HG03565 (cell line): ENCODE measurements at regions not wholly inside any gene's neighbourhood (a gene's known extent, or its start where the extent isn't known, plus 50 kb on each side); places are given as distances from the start of the nearest gene placed in this dataset.
"Not testable (repeated sequence)": the region's sequence is repeated elsewhere in the genome, so short reads cannot be mapped to it uniquely, and the experiment has no call there.

Experiments used
- ATAC-seq: cut with Tn5 transposase; IDR thresholded peaks from one replicate; pipeline ENCODE4 v1.9.1; 2021; ENCODE audit warnings: mild to moderate bottlenecking, moderate library complexity; ENCODE audit not compliant: unreplicated experiment

GRCh38 chr12:25788707-25789442 is 169.6 kb upstream of the RASSF8 start:
- ATAC-seq, result no peak

GRCh38 chr12:25789541-25789944 is 168.9 kb upstream of the RASSF8 start:
- no peak for ATAC-seq

DNA sequence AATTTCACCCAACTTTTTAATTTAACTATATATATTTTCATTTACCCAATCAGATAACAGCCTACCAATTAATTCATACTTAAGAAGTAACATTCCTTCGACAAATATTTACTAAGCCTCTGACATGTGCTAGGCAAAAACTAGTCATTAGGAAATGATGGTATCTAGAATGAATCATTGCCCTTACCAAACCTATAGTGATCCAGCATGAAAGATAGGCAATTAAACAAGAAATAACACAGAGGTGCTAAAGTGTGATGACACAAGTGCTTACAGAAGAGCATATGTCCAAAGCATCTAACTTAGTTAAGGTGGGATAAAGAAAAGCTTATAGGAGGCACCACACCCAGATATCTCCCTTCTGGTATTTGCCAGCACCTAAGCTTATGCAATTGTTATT is 166.5 kb upstream of the RASSF8 start:
- ATAC-seq, result no peak

DNA sequence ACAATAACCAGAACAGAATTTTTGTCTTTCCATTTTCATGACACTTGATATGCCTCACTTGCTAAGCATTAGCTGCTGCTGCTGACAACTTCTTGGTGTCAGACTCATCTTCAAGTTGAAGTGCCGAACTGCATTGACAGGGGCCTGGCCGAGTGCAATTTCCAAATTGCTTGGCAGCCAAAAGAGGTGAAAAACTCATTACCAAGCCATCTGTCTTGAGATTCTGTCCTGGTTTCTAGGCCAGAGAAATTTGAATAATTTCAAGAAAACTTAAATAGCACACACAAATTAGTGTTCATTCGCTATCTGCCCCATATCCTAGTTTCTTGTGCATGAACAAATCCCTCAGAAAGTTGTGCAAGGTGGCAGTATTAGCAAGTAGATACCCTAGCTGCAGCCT is 165.3 kb upstream of the RASSF8 start:
- ATAC-seq, result no peak

- ATAC-seq, result no peak
These were observed 163.9 kb upstream of the RASSF8 start for GRCh38 chr12:25794571-25794970.

DNA sequence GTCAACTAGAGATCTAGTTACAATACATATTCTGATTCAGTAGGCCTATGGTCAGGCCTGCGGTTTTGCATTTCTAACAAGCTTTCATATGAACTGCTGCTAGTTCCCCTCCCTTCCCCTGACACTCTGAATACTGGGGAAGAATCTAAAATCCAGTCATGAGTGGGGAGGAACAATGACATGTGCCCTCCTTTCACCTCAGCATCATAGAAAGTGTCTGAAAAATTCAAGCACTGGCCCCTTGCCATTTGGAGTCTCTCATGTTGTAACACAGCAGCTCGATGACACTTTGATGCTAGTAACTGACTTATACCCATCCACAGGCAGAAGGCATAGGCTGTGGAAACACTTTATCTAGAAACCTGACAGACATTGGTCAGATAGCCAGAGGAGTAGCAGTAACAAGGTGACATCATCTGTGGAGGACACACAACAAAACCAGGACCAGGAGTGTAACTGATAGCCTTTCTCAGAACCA is 161.9 kb upstream of the RASSF8 start:
- no peak for ATAC-seq

GRCh38 chr12:25797386-25797785 is 161.1 kb upstream of the RASSF8 start:
- no peak for ATAC-seq

DNA sequence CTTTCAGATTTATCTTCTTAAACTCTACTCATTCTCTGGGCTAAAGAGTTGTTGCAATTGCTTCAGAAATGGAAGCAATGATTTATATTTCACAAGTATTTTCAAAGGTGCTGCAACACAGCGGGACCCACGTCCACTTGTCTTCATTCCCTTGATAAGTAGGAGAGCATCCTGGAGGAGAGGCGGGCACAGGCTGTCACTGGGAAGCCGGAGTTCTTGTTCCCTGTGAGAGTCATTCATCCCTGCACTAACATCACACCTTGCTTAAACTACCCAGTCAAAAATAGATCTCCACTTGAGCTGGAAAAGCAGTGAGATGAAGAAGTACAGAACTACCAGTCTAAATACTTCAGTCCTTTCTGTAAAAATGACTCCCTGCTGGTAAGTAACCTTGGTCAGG is 160.5 kb upstream of the RASSF8 start:
- no peak for ATAC-seq

DNA sequence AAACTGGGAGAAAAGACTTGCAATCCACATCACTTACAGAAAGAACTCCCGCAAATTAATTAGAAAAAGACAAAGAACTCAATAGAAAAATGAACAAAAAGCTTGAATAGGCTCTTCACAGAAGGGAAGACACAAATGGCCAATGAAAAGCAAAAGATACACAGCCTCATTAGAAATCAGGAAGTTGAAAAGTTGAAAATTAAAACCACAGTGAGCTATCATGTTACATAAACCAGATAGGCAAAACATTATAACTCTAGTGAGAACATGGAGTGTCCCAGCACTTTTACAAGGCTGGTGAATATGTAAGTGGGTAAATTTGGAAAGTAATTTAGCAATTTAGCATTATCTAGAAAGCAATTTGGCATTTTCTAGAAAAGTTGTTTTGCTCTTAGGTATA is 158.4 kb upstream of the RASSF8 start:
- no peak for ATAC-seq

- no peak for ATAC-seq
These were observed 156.7 kb upstream of the RASSF8 start for GRCh38 chr12:25801734-25802133.

DNA sequence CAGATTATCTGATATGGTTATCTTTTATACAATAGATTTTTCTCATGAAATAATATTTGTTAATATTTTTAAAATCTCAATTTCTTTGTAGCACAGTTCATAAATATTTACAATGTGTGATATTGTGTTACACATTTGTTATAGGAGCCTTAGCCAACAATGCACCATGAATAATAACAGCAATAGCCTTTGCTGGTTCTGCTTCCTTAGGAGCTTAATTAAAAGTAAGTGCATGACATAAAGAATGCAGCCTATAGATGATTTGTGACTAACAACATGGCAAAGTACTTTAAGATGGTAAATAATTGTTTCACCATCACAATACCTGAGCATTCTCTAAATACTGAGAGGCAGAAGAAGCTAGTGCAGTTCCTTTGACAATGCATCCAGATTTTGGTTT is 156.3 kb upstream of the RASSF8 start:
- no peak for ATAC-seq

DNA sequence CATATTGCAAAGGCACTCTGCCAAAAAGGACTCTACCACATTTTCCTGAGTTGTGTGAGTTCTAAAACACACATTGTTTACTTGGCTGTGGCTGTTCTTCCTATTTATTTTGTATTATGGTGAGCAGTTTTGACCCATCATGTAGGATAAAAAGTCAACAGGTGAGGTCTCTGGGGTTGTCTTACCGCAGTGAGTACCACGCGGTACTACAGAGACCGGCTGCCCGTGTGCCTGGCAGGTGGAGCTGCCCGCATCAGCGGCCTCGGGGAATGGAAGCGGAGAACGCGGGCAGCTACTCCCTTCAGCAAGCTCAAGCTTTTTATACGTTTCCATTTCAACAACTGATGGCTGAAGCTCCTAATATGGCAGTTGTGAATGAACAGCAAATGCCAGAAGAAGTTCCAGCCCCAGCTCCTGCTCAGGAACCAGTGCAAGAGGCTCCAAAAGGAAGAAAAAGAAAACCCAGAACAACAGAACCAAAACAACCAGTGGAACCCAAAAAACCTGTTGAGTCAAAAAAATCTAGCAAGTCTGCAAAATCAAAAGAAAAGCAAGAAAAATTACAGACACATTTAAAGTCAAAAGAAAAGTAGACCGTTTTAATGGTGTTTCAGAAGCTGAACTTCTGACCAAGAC is 155.3 kb upstream of the RASSF8 start:
- ATAC-seq, result not testable (repeated sequence)

DNA sequence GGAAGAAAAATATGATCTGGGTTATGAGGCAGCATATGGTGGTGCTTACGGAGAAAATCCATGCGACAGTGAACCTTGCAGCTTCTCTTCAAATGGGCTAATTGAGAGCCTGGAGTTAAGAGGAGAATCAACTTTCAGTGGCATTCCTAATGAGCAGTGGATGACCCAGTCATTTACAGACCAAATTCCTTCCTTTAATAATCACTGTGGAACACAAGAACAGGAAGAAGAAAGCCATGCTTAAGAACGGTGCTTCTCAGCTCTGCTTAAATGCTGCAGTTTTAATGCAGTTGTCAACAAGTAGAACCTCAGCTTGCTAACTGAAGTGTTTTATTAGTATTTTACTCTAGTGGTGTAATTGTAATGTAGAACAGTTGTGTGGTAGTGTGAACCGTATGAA is 154.2 kb upstream of the RASSF8 start:
- not testable (repeated sequence) for ATAC-seq

- no peak for ATAC-seq
These were observed 152.2 kb upstream of the RASSF8 start for GRCh38 chr12:25806271-25806670.

- no peak for ATAC-seq
These were observed 149.9 kb upstream of the RASSF8 start for GRCh38 chr12:25808604-25809003.

- no peak for ATAC-seq
These were observed 147.8 kb upstream of the RASSF8 start for GRCh38 chr12:25810683-25811082.

DNA sequence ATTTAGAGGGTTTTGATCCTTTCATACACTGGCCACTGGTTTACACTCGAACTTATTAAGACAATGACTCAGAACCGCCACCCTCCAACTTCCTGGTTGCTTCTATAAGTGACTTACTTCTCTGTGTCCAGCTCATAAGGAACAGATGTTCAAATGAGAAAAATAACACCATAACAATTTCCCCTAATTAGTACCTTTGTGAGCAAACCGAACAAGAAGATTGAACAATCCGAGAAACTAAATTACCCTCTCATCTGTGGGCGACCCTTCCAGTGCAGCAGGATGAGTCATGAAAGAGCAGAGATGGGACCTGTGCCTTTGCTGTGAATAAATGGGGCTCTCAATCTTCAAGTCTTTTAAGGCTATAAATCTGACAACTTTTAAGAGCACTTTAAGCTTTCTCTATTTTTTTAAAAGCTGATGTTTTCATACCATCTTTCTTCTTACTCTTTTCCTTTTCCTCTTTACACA is 146.8 kb upstream of the RASSF8 start:
- peak; percentile 74 for ATAC-seq

DNA sequence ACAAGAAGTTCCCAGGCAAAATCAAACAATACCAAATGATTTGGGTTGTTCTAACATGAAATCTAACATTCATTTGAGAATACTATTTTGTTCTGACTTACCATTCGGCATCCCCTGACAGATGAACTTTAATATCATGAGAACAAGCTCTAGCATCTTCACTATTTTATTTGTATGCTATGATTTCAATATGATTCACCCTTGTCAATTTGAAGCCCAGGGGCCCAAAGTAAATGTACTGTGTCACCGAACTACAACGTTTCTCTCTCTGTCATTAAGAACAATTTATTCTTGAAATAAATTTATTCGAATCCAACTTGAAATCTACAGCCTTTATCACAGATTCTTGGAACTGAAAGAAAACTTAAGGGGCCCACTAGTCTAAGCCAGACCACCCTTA is 146.2 kb upstream of the RASSF8 start:
- no peak for ATAC-seq

GRCh38 chr12:25813843-25814242 is 144.6 kb upstream of the RASSF8 start:
- ATAC-seq, result no peak

DNA sequence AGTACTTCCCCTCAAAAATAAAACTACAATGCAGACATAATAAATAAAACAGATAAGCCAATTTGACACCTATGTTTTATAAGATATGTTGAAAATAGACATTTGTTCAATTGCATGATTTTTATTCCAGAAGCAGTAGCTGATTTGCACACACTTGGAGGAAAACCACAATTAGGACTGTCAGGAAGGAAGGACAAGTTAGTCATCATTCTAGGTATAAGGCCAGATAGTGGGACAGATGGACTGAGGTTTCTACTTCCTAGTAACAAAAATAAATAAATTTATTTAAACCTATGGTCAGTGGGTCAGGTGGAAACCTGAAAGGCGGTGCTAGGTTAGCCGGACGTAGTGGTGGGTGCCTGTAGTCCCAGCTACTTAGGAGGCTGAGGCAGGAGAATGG is 141.8 kb upstream of the RASSF8 start:
- no peak for ATAC-seq

- ATAC-seq, result no peak
These were observed 141.3 kb upstream of the RASSF8 start for GRCh38 chr12:25817166-25817565.

DNA sequence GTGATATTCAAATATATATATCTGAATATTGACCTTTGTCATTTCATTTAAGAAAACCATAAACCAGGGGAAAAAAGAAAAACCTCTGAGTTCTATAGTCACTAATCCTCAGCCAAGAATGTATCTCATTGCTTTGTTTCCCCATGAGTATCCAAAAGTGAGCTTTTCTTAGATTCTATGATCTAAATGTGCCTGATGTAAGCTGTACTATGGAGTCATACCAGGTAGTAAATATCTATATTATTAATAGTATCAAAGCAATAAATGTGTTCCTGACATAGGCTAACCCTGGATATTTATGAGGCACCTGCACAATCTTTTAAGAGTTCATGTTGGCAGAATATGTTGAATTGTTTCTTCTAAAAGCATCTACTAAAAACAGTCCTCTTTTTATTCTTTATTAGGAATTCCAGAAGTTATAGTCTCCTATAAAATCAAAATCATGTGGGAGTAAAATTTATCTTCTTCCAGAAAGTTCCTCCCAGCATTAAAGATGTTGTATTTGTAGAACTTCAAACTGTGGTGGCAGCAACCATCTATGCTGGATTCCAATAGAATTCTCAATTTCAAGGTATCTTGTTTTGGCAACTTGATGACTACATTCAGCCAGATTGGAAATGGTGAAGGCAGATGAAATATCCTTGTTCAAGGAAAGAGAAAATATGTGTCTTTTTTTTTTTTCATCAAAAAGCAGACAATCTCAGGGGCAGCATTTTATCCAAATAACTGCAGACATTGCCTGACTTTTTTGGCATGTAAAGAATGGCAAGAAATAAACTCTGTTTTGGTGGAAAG is 139.7 kb upstream of the RASSF8 start:
- no peak for ATAC-seq
